Loucy (cell line): ENCODE measurements at regions not wholly inside any gene's neighbourhood (a gene's known extent, or its start where the extent isn't known, plus 50 kb on each side); places are given as distances from the start of the nearest gene placed in this dataset.

ENCODE experiments used
- H2AFZ ChIP-seq: fragments of 200-600 bp; sonication (generic); 2 replicates; pipeline ENCODE4 v1.6.0; 2016; ENCODE audit warnings: antibody characterized with exemption, mild to moderate bottlenecking, low read length, moderate library complexity
- H3F3A ChIP-seq: fragments of 200-600 bp; 2 replicates; pipeline ENCODE4 v1.6.0; 2016; ENCODE audit warnings: antibody characterized with exemption, low read depth, mild to moderate bottlenecking
- H3K27me3 ChIP-seq: fragments of 200-600 bp; sonication (generic); 2 replicates; pipeline ENCODE4 v1.6.1; 2014; ENCODE audit warnings: low read length, mild to moderate bottlenecking; ENCODE audit not compliant: insufficient read depth, poor library complexity, severe bottlenecking
- H3K36me3 ChIP-seq: fragments of 200-600 bp; sonication (generic); 2 replicates; pipeline ENCODE4 v1.6.1; 2016; ENCODE audit warnings: low read length; ENCODE audit not compliant: insufficient read depth
- H3K4me1 ChIP-seq: fragments of 200-600 bp; sonication (generic); 2 replicates; pipeline ENCODE4 v1.5.1; 2014; ENCODE audit warnings: low read length, mild to moderate bottlenecking; ENCODE audit not compliant: insufficient read depth, poor library complexity, severe bottlenecking
- H3K4me2 ChIP-seq: fragments of 200-600 bp; sonication (generic); 2 replicates; pipeline ENCODE4 v1.6.0; 2014; ENCODE audit warnings: antibody characterized with exemption, low read length, low read depth, mild to moderate bottlenecking; ENCODE audit not compliant: poor library complexity, severe bottlenecking
- H3K4me3 ChIP-seq: fragments of 200-600 bp; sonication (generic); 2 replicates; pipeline ENCODE4 v1.5.1; 2014; ENCODE audit warnings: low read length, mild to moderate bottlenecking, mixed read lengths; ENCODE audit not compliant: poor library complexity, severe bottlenecking
- H3K79me2 ChIP-seq: fragments of 200-600 bp; sonication (generic); 2 replicates; pipeline ENCODE4 v1.6.1; 2014; ENCODE audit warnings: low read length; ENCODE audit not compliant: insufficient read depth
- H3K9ac ChIP-seq: fragments of 200-600 bp; sonication (generic); 2 replicates; pipeline ENCODE4 v1.6.0; 2014; ENCODE audit warnings: mild to moderate bottlenecking, low read depth, low read length, moderate library complexity; ENCODE audit not compliant: poor library complexity, severe bottlenecking
- H3K9me2 ChIP-seq: fragments of 200-600 bp; sonication (generic); replicated peaks from 2 replicates; pipeline ENCODE4 v1.6.1; 2016; ENCODE audit warnings: low read depth, low read length, mixed read lengths
- H3K9me3 ChIP-seq: fragments of 200-600 bp; sonication (generic); 2 replicates; pipeline ENCODE4 v1.6.1; 2014; ENCODE audit warnings: mild to moderate bottlenecking, antibody characterized with exemption, low read length, low read depth; ENCODE audit not compliant: insufficient read depth
- H4K20me1 ChIP-seq: fragments of 200-600 bp; sonication (generic); 2 replicates; pipeline ENCODE4 v1.6.0; 2014; ENCODE audit warnings: antibody characterized with exemption, low read length, mild to moderate bottlenecking; ENCODE audit not compliant: insufficient read depth, poor library complexity, severe bottlenecking
- CTCF ChIP-seq: fragments of 200-600 bp; sonication (generic); conservative IDR thresholded peaks from 2 replicates; pipeline ENCODE4 v1.5.1; 2014; ENCODE audit warnings: mild to moderate bottlenecking, antibody characterized with exemption, low read length
- EZH2phosphoT487 ChIP-seq: fragments of 200-600 bp; IDR thresholded peaks from 2 replicates; pipeline ENCODE4 v1.6.1; 2018; ENCODE audit warnings: antibody characterized with exemption, mild to moderate bottlenecking, moderate library complexity, borderline replicate concordance

- H3K9me2 ChIP-seq = no peaks in the 10 kb centered on the region
- TF ChIP-seq CTCF = no peak
- no peak overlapping the region for H3K4me2 ChIP-seq
Measured at GRCh38 chr16:64771273-64771672, 350.6 kb downstream of the CDH11 start.

GRCh38 chr16:64762211-64762610 is 359.7 kb downstream of the CDH11 start:
- Histone ChIP-seq H3K9me2 (no peaks in the 10 kb centered on the region), H3K79me2 (no peaks in the 10 kb centered on the region), H2AFZ (no peak overlapping the region), H3K36me3 (no peaks in the 10 kb centered on the region), H3K4me1 (no peaks in the 10 kb centered on the region), H3K4me3 (no peak overlapping the region), H3K27me3 (no peaks in the 10 kb centered on the region), H3K9me3 (no peaks in the 10 kb centered on the region), H3K4me2 (no peak overlapping the region), H3F3A (no peaks in the 10 kb centered on the region), H3K9ac (no peak overlapping the region), H4K20me1 (no peaks in the 10 kb centered on the region)
- TF ChIP-seq EZH2phosphoT487 (no peak), CTCF (no peak)

More at GRCh38 chr16:64771273-64771672, 350.6 kb downstream of the CDH11 start:
- Histone ChIP-seq H3K27me3 (no peaks in the 10 kb centered on the region), H3K4me3 (no peak overlapping the region), H2AFZ (no peak overlapping the region), H4K20me1 (no peaks in the 10 kb centered on the region), H3K9ac (no peak overlapping the region), H3K36me3 (no peaks in the 10 kb centered on the region), H3F3A (no peaks in the 10 kb centered on the region), H3K79me2 (no peaks in the 10 kb centered on the region), H3K9me3 (no peaks in the 10 kb centered on the region), H3K4me1 (no peaks in the 10 kb centered on the region)

- Histone ChIP-seq H3K36me3 (no peaks in the 10 kb centered on the region), H3K4me1 (no peaks in the 10 kb centered on the region), H3K4me3 (no peak overlapping the region), H3K4me2 (no peak overlapping the region), H2AFZ (no peak overlapping the region), H3K9ac (no peak overlapping the region), H3F3A (no peaks in the 10 kb centered on the region), H3K79me2 (no peaks in the 10 kb centered on the region), H3K9me2 (no peaks in the 10 kb centered on the region), H3K27me3 (no peaks in the 10 kb centered on the region), H3K9me3 (no peaks in the 10 kb centered on the region), H4K20me1 (no peaks in the 10 kb centered on the region)
- TF ChIP-seq EZH2phosphoT487 (no peak), CTCF (no peak)
Measured at GRCh38 chr16:64754279-64754678, 367.6 kb downstream of the CDH11 start.
